Parathyroid adenoma (tissue), 2 donors: ENCODE measurements at regions not wholly inside any gene's neighbourhood (a gene's known extent, or its start where the extent isn't known, plus 50 kb on each side); places are given as distances from the start of the nearest gene placed in this dataset.

Experiments
- H2AFZ ChIP-seq: fragments of 300-600 bp; sonication (generic); one replicate; pipeline ENCODE4 v1.7.0; 2017; ENCODE audit warnings: antibody characterized with exemption, mild to moderate bottlenecking
- H3K27ac ChIP-seq: fragments of 300-600 bp; sonication (generic); one replicate; pipeline ENCODE4 v1.7.0; 2017
- H3K27me3 ChIP-seq: fragments of 300-600 bp; sonication (generic); one replicate; pipeline ENCODE4 v1.7.0; 2017; ENCODE audit warnings: low read length; ENCODE audit not compliant: control insufficient read depth, insufficient read depth
- H3K36me3 ChIP-seq: fragments of 300-600 bp; sonication (generic); one replicate; pipeline ENCODE4 v1.7.0; 2017; ENCODE audit warnings: low read length; ENCODE audit not compliant: control insufficient read depth, insufficient read depth
- H3K4me1 ChIP-seq: fragments of 300-600 bp; sonication (generic); one replicate; pipeline ENCODE4 v1.7.0; 2017; ENCODE audit warnings: control low read depth
- H3K4me2 ChIP-seq: fragments of 300-600 bp; sonication (generic); one replicate; pipeline ENCODE4 v1.7.0; 2017; ENCODE audit warnings: low read length
- H3K4me3 ChIP-seq: fragments of 300-600 bp; sonication (generic); one replicate; pipeline ENCODE4 v1.7.0; 2017; ENCODE audit warnings: low read depth, low read length
- H3K79me2 ChIP-seq: fragments of 300-600 bp; sonication (generic); one replicate; pipeline ENCODE4 v1.7.0; 2017; ENCODE audit warnings: control low read depth
- H3K9ac ChIP-seq: fragments of 300-600 bp; sonication (generic); one replicate; pipeline ENCODE4 v1.7.0; 2017; ENCODE audit warnings: mild to moderate bottlenecking
- H3K9me3 ChIP-seq: fragments of 300-600 bp; sonication (generic); one replicate; pipeline ENCODE4 v1.7.0; 2017; ENCODE audit warnings: low read length; ENCODE audit not compliant: control insufficient read depth
- TF ChIP-seq, protein P1 (sequence below): fragments of 300-600 bp; sonication (generic); IDR thresholded peaks from one replicate; pipeline ENCODE4 v1.7.0; 2017; ENCODE audit warnings: antibody characterized with exemption, mild to moderate bottlenecking
- donor health status: primary hyperparathyroidism.

DNA sequence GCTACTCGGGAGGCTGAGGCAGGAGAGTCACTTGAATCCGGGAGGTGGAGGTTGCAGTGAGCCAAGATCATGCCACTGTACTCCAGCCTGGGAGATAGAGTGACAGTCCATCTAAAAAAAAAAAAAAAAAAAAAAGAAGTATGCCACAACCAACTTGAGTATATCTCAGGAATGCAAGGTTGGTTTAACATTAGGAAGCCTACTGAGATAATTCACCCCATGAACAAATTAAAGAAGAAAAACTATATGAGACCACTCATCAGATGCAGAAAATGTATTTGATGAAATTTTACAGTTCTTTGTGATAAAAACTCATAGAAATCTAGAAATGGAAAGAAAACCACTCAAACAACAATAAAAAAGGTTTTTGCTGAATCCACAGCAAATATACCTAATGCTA lies 373.8 kb downstream of the LMO4 start:
- Histone ChIP-seq H3K36me3 (no peaks in the 10 kb centered on the region), H3K79me2 (no peaks in the 10 kb centered on the region), H3K9ac (no peak overlapping the region), H3K4me3 (no peak overlapping the region), H3K9me3 (no peaks in the 10 kb centered on the region), H2AFZ (no peak overlapping the region), H3K27me3 (no peaks in the 10 kb centered on the region), H3K27ac (no peak overlapping the region), H3K4me2 (no peak overlapping the region), H3K4me1 (no peaks in the 10 kb centered on the region)
- TF ChIP-seq, protein P1, sequence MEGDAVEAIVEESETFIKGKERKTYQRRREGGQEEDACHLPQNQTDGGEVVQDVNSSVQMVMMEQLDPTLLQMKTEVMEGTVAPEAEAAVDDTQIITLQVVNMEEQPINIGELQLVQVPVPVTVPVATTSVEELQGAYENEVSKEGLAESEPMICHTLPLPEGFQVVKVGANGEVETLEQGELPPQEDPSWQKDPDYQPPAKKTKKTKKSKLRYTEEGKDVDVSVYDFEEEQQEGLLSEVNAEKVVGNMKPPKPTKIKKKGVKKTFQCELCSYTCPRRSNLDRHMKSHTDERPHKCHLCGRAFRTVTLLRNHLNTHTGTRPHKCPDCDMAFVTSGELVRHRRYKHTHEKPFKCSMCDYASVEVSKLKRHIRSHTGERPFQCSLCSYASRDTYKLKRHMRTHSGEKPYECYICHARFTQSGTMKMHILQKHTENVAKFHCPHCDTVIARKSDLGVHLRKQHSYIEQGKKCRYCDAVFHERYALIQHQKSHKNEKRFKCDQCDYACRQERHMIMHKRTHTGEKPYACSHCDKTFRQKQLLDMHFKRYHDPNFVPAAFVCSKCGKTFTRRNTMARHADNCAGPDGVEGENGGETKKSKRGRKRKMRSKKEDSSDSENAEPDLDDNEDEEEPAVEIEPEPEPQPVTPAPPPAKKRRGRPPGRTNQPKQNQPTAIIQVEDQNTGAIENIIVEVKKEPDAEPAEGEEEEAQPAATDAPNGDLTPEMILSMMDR: no peak

DNA sequence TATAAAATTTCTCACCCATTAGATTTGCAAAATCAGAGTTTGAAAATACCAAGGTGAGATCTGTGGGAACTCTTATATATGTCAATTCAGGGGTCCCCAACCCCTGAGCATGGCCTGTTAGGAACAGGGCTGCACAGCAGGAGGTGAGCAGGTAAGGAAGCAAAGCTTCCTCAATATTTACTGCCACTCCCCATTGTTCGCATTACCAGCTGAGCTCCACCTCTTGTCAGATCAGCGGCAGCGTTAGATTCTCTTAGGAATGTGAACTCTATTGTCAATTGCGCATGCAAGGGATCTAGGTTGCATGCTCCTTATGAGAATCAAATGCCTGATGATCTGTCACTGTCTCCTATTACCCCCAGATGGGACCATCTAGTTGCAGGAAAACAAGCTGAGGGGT lies 376.6 kb downstream of the LMO4 start:
- TF ChIP-seq, protein P1: no peak
- no peaks in the 10 kb centered on the region for H3K4me1 ChIP-seq
- no peak overlapping the region for H3K4me2 ChIP-seq
- H3K27ac ChIP-seq: no peak overlapping the region
- no peak overlapping the region for H2AFZ ChIP-seq
- H3K36me3 ChIP-seq: no peaks in the 10 kb centered on the region
- H3K9ac ChIP-seq: no peak overlapping the region
- no peaks in the 10 kb centered on the region for H3K9me3 ChIP-seq
- H3K4me3 ChIP-seq: no peak overlapping the region
- no peaks in the 10 kb centered on the region for H3K27me3 ChIP-seq
- no peaks in the 10 kb centered on the region for H3K79me2 ChIP-seq

DNA sequence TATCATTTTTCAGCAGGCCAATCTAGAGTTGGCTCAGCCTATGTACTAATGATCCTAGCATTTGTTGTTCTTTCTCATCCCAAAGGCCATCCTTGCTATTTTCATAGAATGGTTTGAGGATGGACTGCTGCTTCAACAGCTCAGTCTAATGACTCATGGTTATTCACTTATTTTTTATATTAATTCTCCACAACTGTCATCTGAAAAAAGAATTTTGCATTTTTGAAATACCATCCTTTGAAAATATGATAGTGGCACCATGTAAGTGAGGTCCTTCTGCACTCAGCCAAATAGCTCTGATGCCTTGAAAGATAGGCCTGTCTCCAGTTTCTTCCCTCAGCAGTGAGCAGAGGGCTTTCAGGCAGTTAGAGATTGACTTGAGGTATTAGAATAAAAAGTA lies 377.5 kb downstream of the LMO4 start:
- Histone ChIP-seq H3K4me2 (no peak overlapping the region), H3K27ac (no peak overlapping the region), H3K9ac (no peak overlapping the region), H3K9me3 (no peaks in the 10 kb centered on the region), H2AFZ (no peak overlapping the region), H3K4me1 (no peaks in the 10 kb centered on the region), H3K79me2 (no peaks in the 10 kb centered on the region), H3K36me3 (no peaks in the 10 kb centered on the region), H3K27me3 (no peaks in the 10 kb centered on the region), H3K4me3 (no peak overlapping the region)
- TF ChIP-seq, protein P1: no peak

DNA sequence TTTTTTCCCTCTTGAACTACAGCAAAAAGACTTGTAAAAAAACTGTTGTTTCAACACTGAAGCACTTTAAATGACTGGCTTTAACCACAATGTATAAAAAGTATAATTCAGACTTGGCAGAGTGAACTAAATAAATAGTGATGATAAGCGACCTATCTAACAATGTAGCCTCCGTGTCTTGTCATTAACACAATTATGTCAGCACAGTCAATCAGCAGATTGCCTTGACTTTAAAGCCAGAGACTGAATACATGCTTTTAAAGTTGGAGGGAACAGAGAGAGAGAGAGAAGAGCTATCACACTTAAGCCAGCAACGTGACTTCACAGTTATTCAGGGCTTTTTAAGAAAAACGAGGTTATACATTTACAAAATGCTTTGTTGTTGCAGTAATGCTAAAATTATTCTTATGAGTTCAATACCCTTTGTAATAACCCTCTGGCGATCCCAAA lies 378.1 kb downstream of the LMO4 start:
- H3K27ac ChIP-seq: no peak overlapping the region
- H3K4me1 ChIP-seq: no peaks in the 10 kb centered on the region
- no peaks in the 10 kb centered on the region for H3K27me3 ChIP-seq
- no peak overlapping the region for H3K9ac ChIP-seq
- no peaks in the 10 kb centered on the region for H3K36me3 ChIP-seq
- no peak overlapping the region for H2AFZ ChIP-seq
- no peak overlapping the region for H3K4me2 ChIP-seq
- H3K4me3 ChIP-seq: no peak overlapping the region
- TF ChIP-seq, protein P1: no peak
- H3K9me3 ChIP-seq: no peaks in the 10 kb centered on the region
- H3K79me2 ChIP-seq: no peaks in the 10 kb centered on the region

DNA sequence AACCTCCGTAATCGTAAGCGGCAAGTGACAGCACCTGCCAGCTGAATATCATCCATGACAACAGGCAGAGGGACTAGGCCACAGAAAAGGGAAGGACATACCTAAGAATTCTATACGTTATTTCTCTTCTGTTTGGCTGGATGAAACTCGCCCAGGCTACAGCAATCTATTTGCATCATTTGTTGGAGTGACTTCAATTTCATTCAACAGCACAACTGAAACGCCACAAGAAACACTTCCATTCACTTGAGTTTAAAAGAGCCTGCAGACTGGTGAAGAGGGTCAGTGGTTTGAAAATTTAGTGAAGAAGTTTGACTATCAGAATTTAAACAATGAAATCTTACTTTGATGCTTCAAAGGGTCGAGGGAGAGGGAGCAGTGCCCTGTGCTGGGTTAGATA lies 378.7 kb downstream of the LMO4 start:
- TF ChIP-seq, protein P1: no peak
- H3K4me3 ChIP-seq: no peak overlapping the region
- H3K27ac ChIP-seq: no peak overlapping the region
- H3K36me3 ChIP-seq: no peaks in the 10 kb centered on the region
- no peak overlapping the region for H2AFZ ChIP-seq
- no peaks in the 10 kb centered on the region for H3K9me3 ChIP-seq
- no peaks in the 10 kb centered on the region for H3K4me1 ChIP-seq
- no peak overlapping the region for H3K9ac ChIP-seq
- H3K4me2 ChIP-seq: no peak overlapping the region
- no peaks in the 10 kb centered on the region for H3K27me3 ChIP-seq
- H3K79me2 ChIP-seq: no peaks in the 10 kb centered on the region
